K562 (cell line): ENCODE measurements at regions not wholly inside any gene's neighbourhood (a gene's known extent, or its start where the extent isn't known, plus 50 kb on each side); places are given as distances from the start of the nearest gene placed in this dataset.

Experiments
- MTA3 ChIP-seq: fragments of 450-650 bp; formaldehyde crosslinking; IDR thresholded peaks from 2 replicates; pipeline ENCODE4 v1.6.1; 2017; ENCODE audit warnings: mild to moderate bottlenecking, borderline replicate concordance
- MXD1 ChIP-seq: fragments of 250-450 bp; sonication (Bioruptor Pico); IDR thresholded peaks from 2 replicates; pipeline ENCODE4 v1.8.0; 2021; ENCODE audit warnings: borderline replicate concordance, mild to moderate bottlenecking, moderate library complexity; ENCODE audit not compliant: poor library complexity, severe bottlenecking
- NR2F6 ChIP-seq: fragments of 450-650 bp; formaldehyde crosslinking; IDR thresholded peaks from 2 replicates; pipeline ENCODE4 v1.4.0; 2020; ENCODE audit warnings: mild to moderate bottlenecking
- RREB1 ChIP-seq: fragments of 250-450 bp; sonication (Bioruptor Pico); IDR thresholded peaks from 2 replicates; pipeline ENCODE4 v1.4.0; 2020
- ZNF274 ChIP-seq: IDR thresholded peaks from 2 replicates; pipeline ENCODE4 v1.6.1; 2011; ENCODE audit warnings: low read depth, mild to moderate bottlenecking, low read length, moderate library complexity, borderline replicate concordance

GRCh38 chr2:67900826-67901225 is 162.0 kb downstream of the C1D start (continued):
- TF ChIP-seq RREB1 (CRISPR knock-in tag) (no peak), NR2F6 (CRISPR knock-in tag) (no peak), MTA3 (no peak), MXD1 (CRISPR knock-in tag) (no peak), ZNF274 (no peak)
